BJ (cell line): ENCODE measurements at regions not wholly inside any gene's neighbourhood (a gene's known extent, or its start where the extent isn't known, plus 50 kb on each side); places are given as distances from the start of the nearest gene placed in this dataset.
A peak's percentile ranks its signal among the peaks of the same experiment; 100 is the strongest.

Experiments
- CTCF ChIA-PET: fragments of 350-600 bp; formaldehyde crosslinking; extraction: SDS; loops from one replicate; lab custom pipeline; 2021; ENCODE audit warnings: antibody characterized with exemption, inconsistent platforms; lab: Yijun Ruan, JAX
- POLR2A ChIA-PET: fragments of 300-600 bp; sonication (Branson Sonifier 250); formaldehyde crosslinking; extraction: SDS; loops from one replicate; lab custom pipeline; 2021; ENCODE audit warnings: antibody characterized with exemption; lab: Charles Lee
- DNase-seq: peaks from one replicate; pipeline ENCODE4 v3.0.0-alpha.2; 2011; ENCODE audit warnings: low read depth
- H3K27me3 ChIP-seq: 2 replicates; pipeline ENCODE4 v1.6.0; 2011; ENCODE audit warnings: low read length; ENCODE audit not compliant: control insufficient read depth, insufficient read depth
- H3K36me3 ChIP-seq: 2 replicates; pipeline ENCODE4 v1.5.1; 2011; ENCODE audit warnings: low read length; ENCODE audit not compliant: control insufficient read depth, insufficient read depth
- H3K4me3 ChIP-seq: 2 replicates; pipeline ENCODE4 v1.5.1; 2011; ENCODE audit warnings: low read depth, mild to moderate bottlenecking, control low read depth, low read length
- TF ChIP-seq, protein P1 (sequence below): IDR thresholded peaks from 2 replicates; pipeline ENCODE4 v1.5.1; 2011; ENCODE audit warnings: low read depth, mild to moderate bottlenecking, control low read depth, inconsistent platforms, low read length, moderate library complexity; ENCODE audit not compliant: insufficient read depth

DNA sequence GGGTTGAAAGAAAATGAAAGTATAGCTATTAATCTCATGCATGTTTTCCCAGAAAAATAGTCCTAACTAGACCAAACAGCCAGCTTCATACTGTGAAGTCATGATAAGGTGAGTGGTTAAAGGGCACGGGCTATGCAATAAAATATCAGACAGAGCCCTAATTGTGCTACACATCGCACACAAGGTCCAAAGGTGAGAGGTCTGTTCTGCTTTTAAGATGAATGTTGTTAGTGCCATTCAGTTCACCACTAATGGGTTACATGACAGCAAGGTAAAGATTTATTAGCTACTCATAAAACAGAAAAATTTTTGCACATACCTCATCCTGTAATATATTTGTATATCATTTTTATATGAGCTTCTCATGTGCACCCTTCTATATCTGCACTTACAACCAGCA lies 105.0 kb upstream of the STK17B start:
- Histone ChIP-seq H3K27me3 (no peaks in the 10 kb centered on the region), H3K4me3 (no peak overlapping the region), H3K36me3 (no peaks in the 10 kb centered on the region)
- DNase-seq, result no peak
- ChIA-PET POLR2A (interaction anchor here (0.6 to 0.7 kb wide), 2 partner anchors 8 to 144 kb away, joined by 3 read pairs; no protein-coding TSS in a partner anchor), CTCF (interaction anchor here (0.6 to 6.1 kb wide), 17 partner anchors 9 to 210 kb away, joined by 3 to 46 read pairs (median 4); partner anchors contain the start of genes DNAH7 and STK17B)
- TF ChIP-seq, protein P1, sequence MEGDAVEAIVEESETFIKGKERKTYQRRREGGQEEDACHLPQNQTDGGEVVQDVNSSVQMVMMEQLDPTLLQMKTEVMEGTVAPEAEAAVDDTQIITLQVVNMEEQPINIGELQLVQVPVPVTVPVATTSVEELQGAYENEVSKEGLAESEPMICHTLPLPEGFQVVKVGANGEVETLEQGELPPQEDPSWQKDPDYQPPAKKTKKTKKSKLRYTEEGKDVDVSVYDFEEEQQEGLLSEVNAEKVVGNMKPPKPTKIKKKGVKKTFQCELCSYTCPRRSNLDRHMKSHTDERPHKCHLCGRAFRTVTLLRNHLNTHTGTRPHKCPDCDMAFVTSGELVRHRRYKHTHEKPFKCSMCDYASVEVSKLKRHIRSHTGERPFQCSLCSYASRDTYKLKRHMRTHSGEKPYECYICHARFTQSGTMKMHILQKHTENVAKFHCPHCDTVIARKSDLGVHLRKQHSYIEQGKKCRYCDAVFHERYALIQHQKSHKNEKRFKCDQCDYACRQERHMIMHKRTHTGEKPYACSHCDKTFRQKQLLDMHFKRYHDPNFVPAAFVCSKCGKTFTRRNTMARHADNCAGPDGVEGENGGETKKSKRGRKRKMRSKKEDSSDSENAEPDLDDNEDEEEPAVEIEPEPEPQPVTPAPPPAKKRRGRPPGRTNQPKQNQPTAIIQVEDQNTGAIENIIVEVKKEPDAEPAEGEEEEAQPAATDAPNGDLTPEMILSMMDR, result no peak

DNA sequence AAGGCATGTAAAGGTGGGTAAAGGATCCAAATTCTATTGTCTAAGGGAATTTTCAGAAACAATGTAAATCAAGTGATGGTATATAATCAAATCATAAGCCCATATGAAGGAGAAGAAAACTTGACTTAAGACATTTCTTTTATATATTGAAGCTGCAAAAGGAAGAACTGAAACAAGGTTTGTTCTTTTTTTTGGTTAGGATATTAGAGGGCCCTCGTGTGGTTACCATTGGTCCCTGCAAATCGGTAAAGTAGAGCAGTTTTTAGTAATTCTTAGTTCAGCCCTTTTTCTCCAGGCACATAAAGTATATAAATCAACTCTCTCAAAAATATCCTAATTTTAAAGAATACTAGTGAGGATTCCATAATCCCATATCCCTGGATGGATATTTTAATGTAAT lies 105.6 kb upstream of the STK17B start:
- POLR2A ChIA-PET, result interaction anchor here (0.7 kb wide), 1 partner anchor 9 kb away, joined by 3 read pairs; no protein-coding TSS in a partner anchor
- Histone ChIP-seq H3K27me3 (no peaks in the 10 kb centered on the region), H3K36me3 (no peaks in the 10 kb centered on the region), H3K4me3 (no peak overlapping the region)
- CTCF ChIA-PET, result interaction anchor here (0.6 to 6.1 kb wide), 14 partner anchors 9 to 210 kb away, joined by 3 to 46 read pairs (median 4); partner anchors contain the start of genes DNAH7 and STK17B
- no peak for DNase-seq
- TF ChIP-seq, protein P1, result peak; percentile 62

DNA sequence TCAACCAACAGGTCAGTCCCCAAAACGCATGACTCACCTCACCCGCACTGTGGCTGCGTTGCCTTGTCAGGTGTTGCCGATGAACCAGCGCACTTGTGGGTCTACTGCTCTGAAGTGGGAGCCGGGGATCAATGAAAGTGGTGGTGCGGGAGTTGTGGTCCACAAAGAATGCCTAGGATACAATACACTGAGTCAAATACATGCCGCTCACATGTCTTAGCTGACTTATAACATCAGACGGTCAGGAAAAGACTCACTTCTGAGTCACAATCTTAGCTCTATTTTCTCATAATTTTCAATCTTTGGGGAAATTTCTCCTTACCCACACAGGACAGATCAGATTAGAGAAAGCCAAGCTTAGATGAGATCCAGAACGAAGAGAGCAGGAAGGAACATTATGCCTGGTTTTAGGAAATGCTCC lies 107.1 kb upstream of the STK17B start:
- CTCF ChIA-PET, result interaction anchor here (0.6 to 6.1 kb wide), 8 partner anchors 9 to 271 kb away, joined by 3 to 46 read pairs (median 4); no protein-coding TSS in a partner anchor
- TF ChIP-seq, protein P1, result no peak
- Histone ChIP-seq H3K27me3 (no peaks in the 10 kb centered on the region), H3K4me3 (no peak overlapping the region), H3K36me3 (no peaks in the 10 kb centered on the region)
- DNase-seq, result no peak
- POLR2A ChIA-PET, result no interaction called here

DNA sequence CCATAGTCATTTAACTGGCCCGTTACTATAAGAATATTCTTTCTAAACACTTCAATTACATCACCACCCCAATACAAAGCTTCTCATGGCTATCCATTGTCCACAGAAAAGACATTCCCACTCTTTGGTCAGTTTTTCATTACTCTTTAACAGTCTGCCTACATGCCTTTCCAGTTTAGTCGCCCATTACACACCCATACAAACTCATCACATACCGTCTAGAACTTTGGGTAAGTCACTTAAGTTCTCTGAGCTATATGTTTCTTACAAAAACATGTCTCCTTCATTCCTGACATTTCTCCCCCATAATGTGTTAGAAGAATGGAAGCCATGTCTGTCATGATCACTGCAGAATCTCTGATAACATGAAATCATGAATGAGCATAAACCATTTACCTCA lies 108.2 kb upstream of the STK17B start:
- Histone ChIP-seq H3K36me3 (no peaks in the 10 kb centered on the region), H3K27me3 (no peaks in the 10 kb centered on the region), H3K4me3 (no peak overlapping the region)
- TF ChIP-seq, protein P1, result no peak
- no peak for DNase-seq
- POLR2A ChIA-PET, result no interaction called here
- CTCF ChIA-PET, result interaction anchor here (0.5 to 6.1 kb wide), 7 partner anchors 10 to 211 kb away, joined by 3 to 46 read pairs (median 4); partner anchors contain the start of gene DNAH7

DNA sequence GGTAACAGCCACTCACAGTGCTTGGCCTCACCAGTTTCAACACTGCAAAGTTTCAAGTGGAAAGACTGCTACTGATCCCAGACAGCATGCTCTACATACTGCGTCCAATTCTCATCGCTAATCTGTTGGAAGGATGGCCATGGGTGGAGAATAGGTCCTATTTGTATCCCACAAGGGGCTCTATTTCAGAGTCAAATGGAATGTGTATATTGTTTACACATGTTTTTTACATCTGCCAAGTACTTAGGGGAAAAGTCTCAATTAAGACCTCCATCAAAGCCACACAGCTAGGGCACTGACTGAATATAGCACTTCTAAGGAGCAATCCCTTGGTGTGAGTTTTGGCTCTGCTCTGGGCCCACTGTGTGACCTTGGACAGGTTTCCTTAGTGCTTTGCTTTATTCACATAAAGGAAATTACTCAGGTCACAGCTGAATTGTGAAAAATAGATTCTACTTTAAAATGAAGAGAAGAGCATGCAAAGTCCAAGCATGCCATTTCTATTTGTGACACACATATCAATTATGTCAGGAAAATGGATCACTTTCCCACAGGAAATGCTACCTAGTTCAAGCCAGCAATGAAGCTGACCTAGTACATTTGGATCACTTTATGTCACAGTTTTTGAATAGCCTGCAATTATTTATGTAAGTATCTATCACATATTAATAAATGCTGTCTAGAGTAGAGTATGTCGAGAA lies 112.9 kb upstream of the STK17B start:
- POLR2A ChIA-PET, result no interaction called here
- Histone ChIP-seq H3K27me3 (no peaks in the 10 kb centered on the region), H3K36me3 (no peaks in the 10 kb centered on the region), H3K4me3 (no peak overlapping the region)
- CTCF ChIA-PET, result interaction anchor here (1.5 to 2.3 kb wide), 3 partner anchors 13 to 206 kb away, joined by 3 to 5 read pairs (median 4); no protein-coding TSS in a partner anchor
- TF ChIP-seq, protein P1, result no peak
- no peak for DNase-seq
